WTC11 (cell line): ENCODE measurements at regions not wholly inside any gene's neighbourhood (a gene's known extent, or its start where the extent isn't known, plus 50 kb on each side); places are given as distances from the start of the nearest gene placed in this dataset.

ENCODE experiments used
- ATAC-seq: fragments of 200-7000 bp; cut with Tn5 transposase; 2 replicates; pipeline ENCODE4 v1.10.0; 2021; ENCODE audit warnings: mild to moderate bottlenecking, moderate library complexity
- CTCF ChIA-PET: fragments of 300-600 bp; sonication (Branson Sonifier 250); formaldehyde crosslinking; loops from one replicate; lab custom pipeline; 2021; ENCODE audit warnings: antibody characterized with exemption; lab: Charles Lee
- POLR2A ChIA-PET: fragments of 350-600 bp; sonication (Branson Sonifier 250); formaldehyde crosslinking; loops from one replicate; lab custom pipeline; 2021; ENCODE audit warnings: antibody characterized with exemption; lab: Charles Lee
- DNase-seq: peaks from one replicate; pipeline ENCODE4 v3.0.0; 2021; ENCODE audit warnings: low spot score
- H3K27ac Mint-ChIP-seq: 2 replicates; pipeline ENCODE4 v1.8.0; 2021; ENCODE audit warnings: mixed read lengths
- H3K27me3 Mint-ChIP-seq: 2 replicates; pipeline ENCODE4 v1.8.0; 2021; ENCODE audit warnings: low read depth, mild to moderate bottlenecking, moderate library complexity, mixed read lengths
- H3K36me3 Mint-ChIP-seq: 2 replicates; pipeline ENCODE4 v1.8.0; 2021; ENCODE audit warnings: mixed read lengths
- H3K4me1 Mint-ChIP-seq: 2 replicates; pipeline ENCODE4 v1.8.0; 2022; ENCODE audit warnings: mixed read lengths
- H3K4me3 Mint-ChIP-seq: 2 replicates; pipeline ENCODE4 v1.8.0; 2021; ENCODE audit warnings: mild to moderate bottlenecking, moderate library complexity, mixed read lengths
- H3K9me3 Mint-ChIP-seq: 2 replicates; pipeline ENCODE4 v1.8.0; 2021; ENCODE audit warnings: mixed read lengths
- EMX1 ChIP-seq: fragments of 250-450 bp; sonication (Bioruptor Pico); IDR thresholded peaks from 2 replicates; pipeline ENCODE4 v1.8.0; 2021; ENCODE audit warnings: mild to moderate bottlenecking
- FOXJ3 ChIP-seq: sonication (generic); formaldehyde crosslinking; IDR thresholded peaks from 2 replicates; pipeline ENCODE4 v1.9.0; 2021; ENCODE audit warnings: missing genetic modification reagents, mild to moderate bottlenecking, borderline replicate concordance
- FOXK1 ChIP-seq: sonication (generic); formaldehyde crosslinking; IDR thresholded peaks from 2 replicates; pipeline ENCODE4 v1.8.0; 2022; ENCODE audit warnings: mild to moderate bottlenecking, moderate library complexity, missing genetic modification reagents
- FOXP1 ChIP-seq: sonication (generic); formaldehyde crosslinking; IDR thresholded peaks from 2 replicates; pipeline ENCODE4 v1.8.0; 2022; ENCODE audit warnings: missing genetic modification reagents, mild to moderate bottlenecking, moderate library complexity, borderline replicate concordance
- IRF2 ChIP-seq: sonication (generic); formaldehyde crosslinking; IDR thresholded peaks from 2 replicates; pipeline ENCODE4 v1.8.0; 2022; ENCODE audit warnings: low read depth, missing genetic modification reagents, borderline replicate concordance
- KAT7 ChIP-seq: sonication (generic); formaldehyde crosslinking; IDR thresholded peaks from 2 replicates; pipeline ENCODE4 v1.8.1; 2023; ENCODE audit warnings: missing genetic modification reagents, mild to moderate bottlenecking, borderline replicate concordance
- MYBL2 ChIP-seq: sonication (generic); formaldehyde crosslinking; IDR thresholded peaks from 2 replicates; pipeline ENCODE4 v1.8.1; 2023; ENCODE audit warnings: mild to moderate bottlenecking, moderate library complexity, missing genetic modification reagents
- NR3C1 ChIP-seq: sonication (generic); formaldehyde crosslinking; conservative IDR thresholded peaks from 2 replicates; pipeline ENCODE4 v1.8.1; 2023; ENCODE audit warnings: low read depth, mild to moderate bottlenecking, missing genetic modification reagents
- RORB ChIP-seq: fragments of 250-450 bp; sonication (Bioruptor Pico); IDR thresholded peaks from 2 replicates; pipeline ENCODE4 v1.9.0; 2021; ENCODE audit warnings: mild to moderate bottlenecking
- SP1 ChIP-seq: sonication (generic); formaldehyde crosslinking; conservative IDR thresholded peaks from 2 replicates; pipeline ENCODE4 v1.8.1; 2022; ENCODE audit warnings: missing genetic modification reagents
- ZNF232 ChIP-seq: sonication (generic); formaldehyde crosslinking; IDR thresholded peaks from 2 replicates; pipeline ENCODE4 v1.8.0; 2022; ENCODE audit warnings: mild to moderate bottlenecking, missing genetic modification reagents
- TF ChIP-seq, protein P1 (sequence below): sonication (generic); formaldehyde crosslinking; IDR thresholded peaks from 2 replicates; pipeline ENCODE4 v1.8.0; 2022; ENCODE audit warnings: missing genetic modification reagents
- TF ChIP-seq, protein P2 (sequence below): sonication (generic); formaldehyde crosslinking; IDR thresholded peaks from 2 replicates; pipeline ENCODE4 v1.8.0; 2023; ENCODE audit warnings: missing genetic modification reagents, mild to moderate bottlenecking, borderline replicate concordance
- TF ChIP-seq, protein P3 (sequence below): sonication (generic); formaldehyde crosslinking; IDR thresholded peaks from 2 replicates; pipeline ENCODE4 v1.8.0; 2022; ENCODE audit warnings: mild to moderate bottlenecking, missing genetic modification reagents
- TF ChIP-seq, protein P4 (sequence below): sonication (generic); formaldehyde crosslinking; IDR thresholded peaks from 2 replicates; pipeline ENCODE4 v1.8.1; 2023; ENCODE audit warnings: mild to moderate bottlenecking, missing genetic modification reagents
- TF ChIP-seq, protein P5 (sequence below): fragments of 250-450 bp; sonication (Bioruptor Pico); conservative IDR thresholded peaks from 2 replicates; pipeline ENCODE4 v1.9.0; 2021; ENCODE audit warnings: mild to moderate bottlenecking
- TF ChIP-seq, protein P6 (sequence below): sonication (generic); formaldehyde crosslinking; IDR thresholded peaks from 2 replicates; pipeline ENCODE4 v1.8.1; 2023; ENCODE audit warnings: mild to moderate bottlenecking, missing genetic modification reagents
- TF ChIP-seq, protein P7 (sequence below): fragments of 250-450 bp; sonication (Bioruptor Pico); IDR thresholded peaks from 2 replicates; pipeline ENCODE4 v1.9.0; 2021; ENCODE audit warnings: mild to moderate bottlenecking

DNA sequence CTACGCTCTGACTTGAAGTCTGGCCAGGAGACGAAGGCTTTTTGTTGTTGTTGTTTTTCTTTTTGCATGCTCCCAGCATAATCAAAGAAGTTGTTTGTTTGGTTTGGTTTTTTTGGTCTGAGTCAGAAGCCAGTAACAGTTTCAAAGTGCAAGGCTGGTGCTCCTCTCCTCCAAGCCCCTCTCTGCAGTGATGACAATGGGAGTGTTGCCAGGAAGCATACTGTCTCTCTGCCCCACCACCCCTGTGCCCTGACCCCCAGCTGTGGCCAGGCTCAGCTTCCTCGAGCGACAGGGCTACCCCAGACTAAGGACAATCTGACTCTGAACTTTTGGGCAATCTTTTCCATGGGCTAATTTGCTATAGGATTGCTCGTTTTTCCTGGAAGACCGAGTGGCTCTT lies 173.8 kb upstream of the PITX1 start (continued):
- TF ChIP-seq, protein P1, sequence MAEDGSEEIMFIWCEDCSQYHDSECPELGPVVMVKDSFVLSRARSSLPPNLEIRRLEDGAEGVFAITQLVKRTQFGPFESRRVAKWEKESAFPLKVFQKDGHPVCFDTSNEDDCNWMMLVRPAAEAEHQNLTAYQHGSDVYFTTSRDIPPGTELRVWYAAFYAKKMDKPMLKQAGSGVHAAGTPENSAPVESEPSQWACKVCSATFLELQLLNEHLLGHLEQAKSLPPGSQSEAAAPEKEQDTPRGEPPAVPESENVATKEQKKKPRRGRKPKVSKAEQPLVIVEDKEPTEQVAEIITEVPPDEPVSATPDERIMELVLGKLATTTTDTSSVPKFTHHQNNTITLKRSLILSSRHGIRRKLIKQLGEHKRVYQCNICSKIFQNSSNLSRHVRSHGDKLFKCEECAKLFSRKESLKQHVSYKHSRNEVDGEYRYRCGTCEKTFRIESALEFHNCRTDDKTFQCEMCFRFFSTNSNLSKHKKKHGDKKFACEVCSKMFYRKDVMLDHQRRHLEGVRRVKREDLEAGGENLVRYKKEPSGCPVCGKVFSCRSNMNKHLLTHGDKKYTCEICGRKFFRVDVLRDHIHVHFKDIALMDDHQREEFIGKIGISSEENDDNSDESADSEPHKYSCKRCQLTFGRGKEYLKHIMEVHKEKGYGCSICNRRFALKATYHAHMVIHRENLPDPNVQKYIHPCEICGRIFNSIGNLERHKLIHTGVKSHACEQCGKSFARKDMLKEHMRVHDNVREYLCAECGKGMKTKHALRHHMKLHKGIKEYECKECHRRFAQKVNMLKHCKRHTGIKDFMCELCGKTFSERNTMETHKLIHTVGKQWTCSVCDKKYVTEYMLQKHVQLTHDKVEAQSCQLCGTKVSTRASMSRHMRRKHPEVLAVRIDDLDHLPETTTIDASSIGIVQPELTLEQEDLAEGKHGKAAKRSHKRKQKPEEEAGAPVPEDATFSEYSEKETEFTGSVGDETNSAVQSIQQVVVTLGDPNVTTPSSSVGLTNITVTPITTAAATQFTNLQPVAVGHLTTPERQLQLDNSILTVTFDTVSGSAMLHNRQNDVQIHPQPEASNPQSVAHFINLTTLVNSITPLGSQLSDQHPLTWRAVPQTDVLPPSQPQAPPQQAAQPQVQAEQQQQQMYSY (CRISPR knock-in tag): no peak
- TF ChIP-seq, protein P2, sequence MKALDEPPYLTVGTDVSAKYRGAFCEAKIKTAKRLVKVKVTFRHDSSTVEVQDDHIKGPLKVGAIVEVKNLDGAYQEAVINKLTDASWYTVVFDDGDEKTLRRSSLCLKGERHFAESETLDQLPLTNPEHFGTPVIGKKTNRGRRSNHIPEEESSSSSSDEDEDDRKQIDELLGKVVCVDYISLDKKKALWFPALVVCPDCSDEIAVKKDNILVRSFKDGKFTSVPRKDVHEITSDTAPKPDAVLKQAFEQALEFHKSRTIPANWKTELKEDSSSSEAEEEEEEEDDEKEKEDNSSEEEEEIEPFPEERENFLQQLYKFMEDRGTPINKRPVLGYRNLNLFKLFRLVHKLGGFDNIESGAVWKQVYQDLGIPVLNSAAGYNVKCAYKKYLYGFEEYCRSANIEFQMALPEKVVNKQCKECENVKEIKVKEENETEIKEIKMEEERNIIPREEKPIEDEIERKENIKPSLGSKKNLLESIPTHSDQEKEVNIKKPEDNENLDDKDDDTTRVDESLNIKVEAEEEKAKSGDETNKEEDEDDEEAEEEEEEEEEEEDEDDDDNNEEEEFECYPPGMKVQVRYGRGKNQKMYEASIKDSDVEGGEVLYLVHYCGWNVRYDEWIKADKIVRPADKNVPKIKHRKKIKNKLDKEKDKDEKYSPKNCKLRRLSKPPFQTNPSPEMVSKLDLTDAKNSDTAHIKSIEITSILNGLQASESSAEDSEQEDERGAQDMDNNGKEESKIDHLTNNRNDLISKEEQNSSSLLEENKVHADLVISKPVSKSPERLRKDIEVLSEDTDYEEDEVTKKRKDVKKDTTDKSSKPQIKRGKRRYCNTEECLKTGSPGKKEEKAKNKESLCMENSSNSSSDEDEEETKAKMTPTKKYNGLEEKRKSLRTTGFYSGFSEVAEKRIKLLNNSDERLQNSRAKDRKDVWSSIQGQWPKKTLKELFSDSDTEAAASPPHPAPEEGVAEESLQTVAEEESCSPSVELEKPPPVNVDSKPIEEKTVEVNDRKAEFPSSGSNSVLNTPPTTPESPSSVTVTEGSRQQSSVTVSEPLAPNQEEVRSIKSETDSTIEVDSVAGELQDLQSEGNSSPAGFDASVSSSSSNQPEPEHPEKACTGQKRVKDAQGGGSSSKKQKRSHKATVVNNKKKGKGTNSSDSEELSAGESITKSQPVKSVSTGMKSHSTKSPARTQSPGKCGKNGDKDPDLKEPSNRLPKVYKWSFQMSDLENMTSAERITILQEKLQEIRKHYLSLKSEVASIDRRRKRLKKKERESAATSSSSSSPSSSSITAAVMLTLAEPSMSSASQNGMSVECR (CRISPR knock-in tag): no peak
- no peak for TF ChIP-seq FOXK1 (CRISPR knock-in tag)
- no peak for TF ChIP-seq SP1 (CRISPR knock-in tag)
- TF ChIP-seq, protein P3, sequence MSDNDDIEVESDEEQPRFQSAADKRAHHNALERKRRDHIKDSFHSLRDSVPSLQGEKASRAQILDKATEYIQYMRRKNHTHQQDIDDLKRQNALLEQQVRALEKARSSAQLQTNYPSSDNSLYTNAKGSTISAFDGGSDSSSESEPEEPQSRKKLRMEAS (CRISPR knock-in tag): no peak

DNA sequence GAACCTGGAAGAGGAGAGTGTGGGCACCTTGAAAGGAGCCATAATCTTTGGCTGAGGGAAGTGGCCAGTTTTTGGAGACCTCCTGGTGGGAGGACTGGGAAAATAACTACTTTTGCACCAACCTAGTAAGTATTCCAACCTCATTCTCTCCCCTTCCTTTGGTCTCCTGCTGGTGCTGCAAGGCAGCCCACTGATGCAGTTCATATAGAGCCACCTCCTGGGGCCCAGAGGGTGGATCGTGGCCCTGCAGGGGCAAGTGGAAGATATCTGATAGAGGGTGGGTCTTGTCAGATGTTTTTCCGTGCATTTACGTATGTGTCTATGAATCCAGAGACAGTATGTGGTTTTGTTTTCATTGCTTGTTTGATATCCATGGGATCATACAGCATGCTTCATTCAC lies 172.8 kb upstream of the PITX1 start:
- ChIA-PET CTCF (interaction anchor here (1.1 kb wide), 1 partner anchor 148 kb away, joined by 4 read pairs; no protein-coding TSS in a partner anchor), POLR2A (no interaction called here)
- no peak for TF ChIP-seq FOXJ3 (CRISPR knock-in tag)
- no peak for TF ChIP-seq IRF2
- TF ChIP-seq NR3C1 (CRISPR knock-in tag): no peak
- TF ChIP-seq, protein P4, sequence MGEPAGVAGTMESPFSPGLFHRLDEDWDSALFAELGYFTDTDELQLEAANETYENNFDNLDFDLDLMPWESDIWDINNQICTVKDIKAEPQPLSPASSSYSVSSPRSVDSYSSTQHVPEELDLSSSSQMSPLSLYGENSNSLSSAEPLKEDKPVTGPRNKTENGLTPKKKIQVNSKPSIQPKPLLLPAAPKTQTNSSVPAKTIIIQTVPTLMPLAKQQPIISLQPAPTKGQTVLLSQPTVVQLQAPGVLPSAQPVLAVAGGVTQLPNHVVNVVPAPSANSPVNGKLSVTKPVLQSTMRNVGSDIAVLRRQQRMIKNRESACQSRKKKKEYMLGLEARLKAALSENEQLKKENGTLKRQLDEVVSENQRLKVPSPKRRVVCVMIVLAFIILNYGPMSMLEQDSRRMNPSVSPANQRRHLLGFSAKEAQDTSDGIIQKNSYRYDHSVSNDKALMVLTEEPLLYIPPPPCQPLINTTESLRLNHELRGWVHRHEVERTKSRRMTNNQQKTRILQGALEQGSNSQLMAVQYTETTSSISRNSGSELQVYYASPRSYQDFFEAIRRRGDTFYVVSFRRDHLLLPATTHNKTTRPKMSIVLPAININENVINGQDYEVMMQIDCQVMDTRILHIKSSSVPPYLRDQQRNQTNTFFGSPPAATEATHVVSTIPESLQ: no peak
- TF ChIP-seq, protein P5, sequence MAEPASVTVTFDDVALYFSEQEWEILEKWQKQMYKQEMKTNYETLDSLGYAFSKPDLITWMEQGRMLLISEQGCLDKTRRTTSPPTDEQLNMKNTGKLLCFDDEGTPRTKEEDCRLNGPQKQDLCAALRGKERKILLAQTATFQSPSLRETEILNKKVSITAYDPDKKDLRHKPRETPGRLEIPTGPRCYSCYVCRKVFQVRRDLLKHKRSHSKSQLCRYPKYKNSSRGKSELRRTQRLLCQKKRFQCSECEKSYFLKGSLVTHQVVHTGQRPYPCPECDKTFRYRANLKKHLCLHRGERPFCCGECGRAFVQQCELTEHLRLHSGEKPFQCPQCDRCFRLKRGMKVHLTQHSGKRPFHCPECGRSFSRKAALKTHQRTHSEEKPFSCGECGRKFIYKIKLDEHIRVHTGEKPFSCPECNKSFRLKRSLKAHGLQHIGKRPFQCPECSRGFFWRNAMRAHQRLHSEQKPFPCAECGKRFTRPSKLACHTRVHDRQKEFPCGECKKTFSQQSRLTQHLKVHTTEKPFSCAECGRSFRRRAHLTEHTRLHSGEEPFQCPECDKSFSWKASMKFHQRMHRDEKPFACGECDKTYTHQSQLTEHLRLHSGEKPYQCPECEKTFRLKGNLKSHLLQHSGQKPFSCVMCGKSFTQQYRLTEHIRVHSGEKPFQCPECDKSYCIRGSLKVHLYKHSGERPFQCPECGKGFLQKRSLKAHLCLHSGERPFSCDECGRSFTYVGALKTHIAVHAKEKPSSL (CRISPR knock-in tag): no peak
- no peak for TF ChIP-seq MYBL2
- TF ChIP-seq, protein P6, sequence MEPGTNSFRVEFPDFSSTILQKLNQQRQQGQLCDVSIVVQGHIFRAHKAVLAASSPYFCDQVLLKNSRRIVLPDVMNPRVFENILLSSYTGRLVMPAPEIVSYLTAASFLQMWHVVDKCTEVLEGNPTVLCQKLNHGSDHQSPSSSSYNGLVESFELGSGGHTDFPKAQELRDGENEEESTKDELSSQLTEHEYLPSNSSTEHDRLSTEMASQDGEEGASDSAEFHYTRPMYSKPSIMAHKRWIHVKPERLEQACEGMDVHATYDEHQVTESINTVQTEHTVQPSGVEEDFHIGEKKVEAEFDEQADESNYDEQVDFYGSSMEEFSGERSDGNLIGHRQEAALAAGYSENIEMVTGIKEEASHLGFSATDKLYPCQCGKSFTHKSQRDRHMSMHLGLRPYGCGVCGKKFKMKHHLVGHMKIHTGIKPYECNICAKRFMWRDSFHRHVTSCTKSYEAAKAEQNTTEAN (CRISPR knock-in tag): no peak
- TF ChIP-seq RORB: no peak
- TF ChIP-seq EMX1: no peak
- no peak for TF ChIP-seq FOXP1 (CRISPR knock-in tag)
- TF ChIP-seq ZNF232 (CRISPR knock-in tag): no peak
- TF ChIP-seq, protein P7, sequence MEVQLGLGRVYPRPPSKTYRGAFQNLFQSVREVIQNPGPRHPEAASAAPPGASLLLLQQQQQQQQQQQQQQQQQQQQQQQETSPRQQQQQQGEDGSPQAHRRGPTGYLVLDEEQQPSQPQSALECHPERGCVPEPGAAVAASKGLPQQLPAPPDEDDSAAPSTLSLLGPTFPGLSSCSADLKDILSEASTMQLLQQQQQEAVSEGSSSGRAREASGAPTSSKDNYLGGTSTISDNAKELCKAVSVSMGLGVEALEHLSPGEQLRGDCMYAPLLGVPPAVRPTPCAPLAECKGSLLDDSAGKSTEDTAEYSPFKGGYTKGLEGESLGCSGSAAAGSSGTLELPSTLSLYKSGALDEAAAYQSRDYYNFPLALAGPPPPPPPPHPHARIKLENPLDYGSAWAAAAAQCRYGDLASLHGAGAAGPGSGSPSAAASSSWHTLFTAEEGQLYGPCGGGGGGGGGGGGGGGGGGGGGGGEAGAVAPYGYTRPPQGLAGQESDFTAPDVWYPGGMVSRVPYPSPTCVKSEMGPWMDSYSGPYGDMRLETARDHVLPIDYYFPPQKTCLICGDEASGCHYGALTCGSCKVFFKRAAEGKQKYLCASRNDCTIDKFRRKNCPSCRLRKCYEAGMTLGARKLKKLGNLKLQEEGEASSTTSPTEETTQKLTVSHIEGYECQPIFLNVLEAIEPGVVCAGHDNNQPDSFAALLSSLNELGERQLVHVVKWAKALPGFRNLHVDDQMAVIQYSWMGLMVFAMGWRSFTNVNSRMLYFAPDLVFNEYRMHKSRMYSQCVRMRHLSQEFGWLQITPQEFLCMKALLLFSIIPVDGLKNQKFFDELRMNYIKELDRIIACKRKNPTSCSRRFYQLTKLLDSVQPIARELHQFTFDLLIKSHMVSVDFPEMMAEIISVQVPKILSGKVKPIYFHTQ (CRISPR knock-in tag): no peak
- no peak for TF ChIP-seq KAT7 (CRISPR knock-in tag)
- DNase-seq: no peak
- peaks cover 21% of the 10 kb centered on the region for H3K27me3 Mint-ChIP-seq
- peaks cover 24% of the 10 kb centered on the region for H3K9me3 Mint-ChIP-seq
- peaks cover 13% of the 10 kb centered on the region for H3K36me3 Mint-ChIP-seq
- ATAC-seq: no peak
- no peak overlapping the region for H3K27ac Mint-ChIP-seq
- no peak overlapping the region for H3K4me3 Mint-ChIP-seq
- H3K4me1 Mint-ChIP-seq: peaks cover 21% of the 10 kb centered on the region
